SK-N-SH treated with all-trans-retinoic acid at 6 μM for 48 hours (cell line): ENCODE measurements at regions not wholly inside any gene's neighbourhood (a gene's known extent, or its start where the extent isn't known, plus 50 kb on each side); places are given as distances from the start of the nearest gene placed in this dataset.

Experiments
- ATAC-seq: fragments of 200-7000 bp; cut with Tn5 transposase; 3 replicates; pipeline ENCODE4 v1.9.1; 2020; ENCODE audit warnings: mild to moderate bottlenecking, moderate library complexity
- ARNTL ChIP-seq: fragments of 450-650 bp; formaldehyde crosslinking; IDR thresholded peaks from 2 replicates; pipeline ENCODE4 v1.5.0; 2020; ENCODE audit warnings: low read depth, mild to moderate bottlenecking, moderate library complexity, borderline replicate concordance
- BACH2 ChIP-seq: fragments of 250-450 bp; sonication (Bioruptor Pico); IDR thresholded peaks from 2 replicates; pipeline ENCODE4 v1.9.0; 2021; ENCODE audit warnings: mild to moderate bottlenecking, borderline replicate concordance
- CREB5 ChIP-seq: fragments of 250-450 bp; sonication (Bioruptor Pico); IDR thresholded peaks from 2 replicates; pipeline ENCODE4 v1.5.1; 2020; ENCODE audit warnings: low read depth, mild to moderate bottlenecking, moderate library complexity
- CSDC2 ChIP-seq: fragments of 250-450 bp; sonication (Bioruptor Pico); IDR thresholded peaks from 2 replicates; pipeline ENCODE4 v1.5.0; 2020; ENCODE audit warnings: mild to moderate bottlenecking, moderate library complexity
- CSRNP3 ChIP-seq: fragments of 250-450 bp; sonication (Bioruptor Pico); IDR thresholded peaks from 2 replicates; pipeline ENCODE4 v1.5.1; 2021; ENCODE audit warnings: mild to moderate bottlenecking, moderate library complexity
- ESRRG ChIP-seq: fragments of 250-450 bp; sonication (Bioruptor Pico); IDR thresholded peaks from 2 replicates; pipeline ENCODE4 v1.6.1; 2021; ENCODE audit warnings: mild to moderate bottlenecking
- GLIS3 ChIP-seq: fragments of 250-450 bp; sonication (Bioruptor Pico); IDR thresholded peaks from 2 replicates; pipeline ENCODE4 v1.5.0; 2020; ENCODE audit warnings: mild to moderate bottlenecking, moderate library complexity
- ISL1 ChIP-seq: fragments of 250-450 bp; sonication (Bioruptor Pico); IDR thresholded peaks from 2 replicates; pipeline ENCODE4 v2.1.2; 2022; ENCODE audit warnings: mild to moderate bottlenecking, moderate library complexity
- OSR1 ChIP-seq: fragments of 250-450 bp; sonication (Bioruptor Pico); IDR thresholded peaks from 2 replicates; pipeline ENCODE4 v1.8.0; 2022; ENCODE audit warnings: moderate library complexity, mild to moderate bottlenecking, inconsistent platforms
- PATZ1 ChIP-seq: fragments of 250-450 bp; sonication (Bioruptor Pico); IDR thresholded peaks from 2 replicates; pipeline ENCODE4 v1.8.0; 2020; ENCODE audit warnings: mild to moderate bottlenecking, moderate library complexity, borderline replicate concordance
- POU6F1 ChIP-seq: fragments of 250-450 bp; sonication (Bioruptor Pico); IDR thresholded peaks from 2 replicates; pipeline ENCODE4 v1.8.0; 2021; ENCODE audit warnings: low read depth, mild to moderate bottlenecking, moderate library complexity, borderline replicate concordance
- PPARA ChIP-seq: fragments of 250-450 bp; sonication (Bioruptor Pico); IDR thresholded peaks from 2 replicates; pipeline ENCODE4 v1.5.0; 2020; ENCODE audit warnings: mild to moderate bottlenecking, borderline replicate concordance
- RARB ChIP-seq: fragments of 250-450 bp; sonication (Bioruptor Pico); IDR thresholded peaks from 2 replicates; pipeline ENCODE4 v1.8.0; 2021; ENCODE audit warnings: mild to moderate bottlenecking, moderate library complexity
- SNAI2 ChIP-seq: fragments of 250-450 bp; sonication (Bioruptor Pico); IDR thresholded peaks from 2 replicates; pipeline ENCODE4 v1.5.0; 2020; ENCODE audit warnings: mild to moderate bottlenecking, moderate library complexity
- TCF4 ChIP-seq: fragments of 250-450 bp; sonication (Bioruptor Pico); IDR thresholded peaks from 2 replicates; pipeline ENCODE4 v1.8.0; 2021; ENCODE audit warnings: mild to moderate bottlenecking, moderate library complexity, borderline replicate concordance
- TOX ChIP-seq: fragments of 250-450 bp; sonication (Bioruptor Pico); IDR thresholded peaks from 2 replicates; pipeline ENCODE4 v1.8.0; 2021; ENCODE audit warnings: mild to moderate bottlenecking, moderate library complexity, borderline replicate concordance
- TSHZ2 ChIP-seq: fragments of 250-450 bp; sonication (Bioruptor Pico); IDR thresholded peaks from 2 replicates; pipeline ENCODE4 v1.5.0; 2020; ENCODE audit warnings: mild to moderate bottlenecking, moderate library complexity
- ZC3H10 ChIP-seq: fragments of 250-450 bp; sonication (Bioruptor Pico); IDR thresholded peaks from 2 replicates; pipeline ENCODE4 v1.5.1; 2021; ENCODE audit warnings: mild to moderate bottlenecking, moderate library complexity
- ZFP3 ChIP-seq: fragments of 250-450 bp; sonication (Bioruptor Pico); IDR thresholded peaks from 2 replicates; pipeline ENCODE4 v1.5.0; 2020; ENCODE audit warnings: mild to moderate bottlenecking, moderate library complexity
- ZFP30 ChIP-seq: fragments of 450-650 bp; formaldehyde crosslinking; IDR thresholded peaks from 2 replicates; pipeline ENCODE4 v1.5.0; 2022; ENCODE audit warnings: mild to moderate bottlenecking, moderate library complexity
- ZNF565 ChIP-seq: fragments of 450-650 bp; formaldehyde crosslinking; conservative IDR thresholded peaks from 2 replicates; pipeline ENCODE4 v1.5.0; 2020; ENCODE audit warnings: low read depth, mild to moderate bottlenecking, moderate library complexity
- ZNF70 ChIP-seq: fragments of 450-650 bp; formaldehyde crosslinking; IDR thresholded peaks from 2 replicates; pipeline ENCODE4 v1.5.0; 2020; ENCODE audit warnings: mild to moderate bottlenecking, moderate library complexity

GRCh38 chr12:98359856-98360255 lies 155.5 kb upstream of the TMPO start:
- TF ChIP-seq PATZ1 (CRISPR knock-in tag) (no peak), ARNTL (CRISPR knock-in tag) (no peak), ESRRG (CRISPR knock-in tag) (no peak), TSHZ2 (CRISPR knock-in tag) (no peak), BACH2 (CRISPR knock-in tag) (no peak), ZNF70 (CRISPR knock-in tag) (no peak), ZC3H10 (CRISPR knock-in tag) (no peak), POU6F1 (CRISPR knock-in tag) (no peak), ZFP3 (CRISPR knock-in tag) (no peak), GLIS3 (CRISPR knock-in tag) (no peak), CSDC2 (no peak), RARB (CRISPR knock-in tag) (no peak), ISL1 (CRISPR knock-in tag) (no peak), TCF4 (no peak)
- no peak for ATAC-seq

GRCh38 chr12:98360401-98360800 lies 155.0 kb upstream of the TMPO start:
- TF ChIP-seq ZFP3 (CRISPR knock-in tag) (no peak), ZNF565 (CRISPR knock-in tag) (no peak), SNAI2 (no peak), RARB (CRISPR knock-in tag) (no peak)
- no peak for ATAC-seq

- TF ChIP-seq TCF4, result no peak
- no peak for TF ChIP-seq RARB (CRISPR knock-in tag)
- TF ChIP-seq ZFP3 (CRISPR knock-in tag), result no peak
- TF ChIP-seq TOX (CRISPR knock-in tag), result no peak
- TF ChIP-seq BACH2 (CRISPR knock-in tag), result no peak
- TF ChIP-seq CREB5, result no peak
- TF ChIP-seq ISL1 (CRISPR knock-in tag), result no peak
- TF ChIP-seq ZNF70 (CRISPR knock-in tag), result no peak
- TF ChIP-seq ESRRG (CRISPR knock-in tag), result no peak
- TF ChIP-seq ZNF565 (CRISPR knock-in tag), result no peak
- TF ChIP-seq PATZ1 (CRISPR knock-in tag), result no peak
- no peak for TF ChIP-seq ZC3H10 (CRISPR knock-in tag)
- TF ChIP-seq CSRNP3, result no peak
- no peak for TF ChIP-seq GLIS3 (CRISPR knock-in tag)
- TF ChIP-seq ZFP30, result no peak
- TF ChIP-seq OSR1, result no peak
- no peak for TF ChIP-seq SNAI2
- TF ChIP-seq PPARA (CRISPR knock-in tag), result no peak
- TF ChIP-seq CSDC2, result no peak
- no peak for ATAC-seq
Measured at GRCh38 chr12:98369581-98369980, 145.8 kb upstream of the TMPO start.
